Stimulated activated CD4-positive, alpha-beta T cell treated with anti-CD3 and anti-CD28 coated beads, TNF-alpha, amount 100 ng/mL, for 24 hours (primary cell): ENCODE measurements at regions not wholly inside any gene's neighbourhood (a gene's known extent, or its start where the extent isn't known, plus 50 kb on each side); places are given as distances from the start of the nearest gene placed in this dataset.

ENCODE experiments used
- DNase-seq, 3 experiments: peaks; one replicate each; pipeline ENCODE4 v3.0.0-alpha.2; 2020; ENCODE audit warnings: low read depth in 3 of 3

GRCh38 chr1:232519186-232519585 lies 110.7 kb downstream of the SIPA1L2 start:
- no peak for DNase-seq

GRCh38 chr1:232518349-232518748 lies 111.6 kb downstream of the SIPA1L2 start:
- no peak for DNase-seq

GRCh38 chr1:232517204-232517603 lies 112.7 kb downstream of the SIPA1L2 start:
- DNase-seq = no peak

- DNase-seq = no peak
Observed at GRCh38 chr1:232515706-232516105, 114.2 kb downstream of the SIPA1L2 start.

- DNase-seq = no peak
Observed at GRCh38 chr1:232512712-232513111, 117.2 kb downstream of the SIPA1L2 start.

- no peak for DNase-seq
Observed at GRCh38 chr1:232511172-232511571, 118.8 kb downstream of the SIPA1L2 start.

GRCh38 chr1:232510367-232511110 lies 119.4 kb downstream of the SIPA1L2 start:
- DNase-seq = no peak

- DNase-seq = no peak
Observed at GRCh38 chr1:232509570-232509969, 120.4 kb downstream of the SIPA1L2 start.

- no peak for DNase-seq
Observed at GRCh38 chr1:232508130-232508701, 121.7 kb downstream of the SIPA1L2 start.

GRCh38 chr1:232507571-232507970 lies 122.4 kb downstream of the SIPA1L2 start:
- no peak for DNase-seq

GRCh38 chr1:232505884-232506283 lies 124.0 kb downstream of the SIPA1L2 start:
- no peak for DNase-seq

GRCh38 chr1:232504651-232505050 lies 125.3 kb downstream of the SIPA1L2 start:
- DNase-seq = no peak

- no peak for DNase-seq
Observed at GRCh38 chr1:232503497-232503896, 126.4 kb downstream of the SIPA1L2 start.

GRCh38 chr1:232501854-232502253 lies 128.1 kb downstream of the SIPA1L2 start:
- DNase-seq = no peak

GRCh38 chr1:232499188-232499587 lies 130.7 kb downstream of the SIPA1L2 start:
- no peak for DNase-seq

- no peak for DNase-seq
Observed at GRCh38 chr1:232493869-232494268, 136.1 kb downstream of the SIPA1L2 start.

- no peak for DNase-seq
Observed at GRCh38 chr1:232489256-232489655, 140.7 kb downstream of the SIPA1L2 start.

- no peak for DNase-seq
Observed at GRCh38 chr1:232487236-232487635, 142.7 kb downstream of the SIPA1L2 start.

- no peak for DNase-seq
Observed at GRCh38 chr1:232486454-232487207, 143.3 kb downstream of the SIPA1L2 start.

GRCh38 chr1:232486006-232486405 lies 143.9 kb downstream of the SIPA1L2 start:
- no peak for DNase-seq

GRCh38 chr1:232484856-232485255 lies 145.1 kb downstream of the SIPA1L2 start:
- DNase-seq = no peak

GRCh38 chr1:232483826-232484225 lies 146.1 kb downstream of the SIPA1L2 start:
- DNase-seq = no peak

- DNase-seq = no peak
Observed at GRCh38 chr1:232481091-232481490, 148.8 kb downstream of the SIPA1L2 start.
